LNCAP (cell line): ENCODE measurements at regions not wholly inside any gene's neighbourhood (a gene's known extent, or its start where the extent isn't known, plus 50 kb on each side); places are given as distances from the start of the nearest gene placed in this dataset.

Experiments
- TF ChIP-seq, protein P1 (sequence below): fragments of 450-650 bp; IDR thresholded peaks from 2 replicates; pipeline ENCODE4 v1.5.1; 2017; ENCODE audit warnings: mild to moderate bottlenecking

DNA sequence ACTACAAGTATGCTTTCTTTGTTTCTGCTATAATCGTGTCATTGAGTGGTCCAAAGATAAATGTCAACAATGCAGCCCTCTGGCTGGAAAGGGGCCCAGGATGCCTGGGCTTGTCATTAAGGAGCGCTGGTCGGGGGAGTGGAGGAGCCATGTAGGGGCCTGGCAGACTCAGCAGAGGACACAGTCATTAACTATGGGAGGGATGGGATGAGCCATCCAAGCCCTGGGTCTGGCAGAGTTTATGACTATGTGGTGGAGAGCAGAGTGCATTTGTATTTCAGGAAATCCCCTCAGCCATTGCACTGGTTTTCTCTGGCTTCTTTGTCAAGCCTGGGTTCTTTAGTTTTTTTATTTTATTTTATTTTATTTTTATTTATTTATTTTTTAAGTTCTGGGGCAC lies 243.1 kb downstream of the C12orf75 start:
- TF ChIP-seq, protein P1, sequence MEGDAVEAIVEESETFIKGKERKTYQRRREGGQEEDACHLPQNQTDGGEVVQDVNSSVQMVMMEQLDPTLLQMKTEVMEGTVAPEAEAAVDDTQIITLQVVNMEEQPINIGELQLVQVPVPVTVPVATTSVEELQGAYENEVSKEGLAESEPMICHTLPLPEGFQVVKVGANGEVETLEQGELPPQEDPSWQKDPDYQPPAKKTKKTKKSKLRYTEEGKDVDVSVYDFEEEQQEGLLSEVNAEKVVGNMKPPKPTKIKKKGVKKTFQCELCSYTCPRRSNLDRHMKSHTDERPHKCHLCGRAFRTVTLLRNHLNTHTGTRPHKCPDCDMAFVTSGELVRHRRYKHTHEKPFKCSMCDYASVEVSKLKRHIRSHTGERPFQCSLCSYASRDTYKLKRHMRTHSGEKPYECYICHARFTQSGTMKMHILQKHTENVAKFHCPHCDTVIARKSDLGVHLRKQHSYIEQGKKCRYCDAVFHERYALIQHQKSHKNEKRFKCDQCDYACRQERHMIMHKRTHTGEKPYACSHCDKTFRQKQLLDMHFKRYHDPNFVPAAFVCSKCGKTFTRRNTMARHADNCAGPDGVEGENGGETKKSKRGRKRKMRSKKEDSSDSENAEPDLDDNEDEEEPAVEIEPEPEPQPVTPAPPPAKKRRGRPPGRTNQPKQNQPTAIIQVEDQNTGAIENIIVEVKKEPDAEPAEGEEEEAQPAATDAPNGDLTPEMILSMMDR: no peak

DNA sequence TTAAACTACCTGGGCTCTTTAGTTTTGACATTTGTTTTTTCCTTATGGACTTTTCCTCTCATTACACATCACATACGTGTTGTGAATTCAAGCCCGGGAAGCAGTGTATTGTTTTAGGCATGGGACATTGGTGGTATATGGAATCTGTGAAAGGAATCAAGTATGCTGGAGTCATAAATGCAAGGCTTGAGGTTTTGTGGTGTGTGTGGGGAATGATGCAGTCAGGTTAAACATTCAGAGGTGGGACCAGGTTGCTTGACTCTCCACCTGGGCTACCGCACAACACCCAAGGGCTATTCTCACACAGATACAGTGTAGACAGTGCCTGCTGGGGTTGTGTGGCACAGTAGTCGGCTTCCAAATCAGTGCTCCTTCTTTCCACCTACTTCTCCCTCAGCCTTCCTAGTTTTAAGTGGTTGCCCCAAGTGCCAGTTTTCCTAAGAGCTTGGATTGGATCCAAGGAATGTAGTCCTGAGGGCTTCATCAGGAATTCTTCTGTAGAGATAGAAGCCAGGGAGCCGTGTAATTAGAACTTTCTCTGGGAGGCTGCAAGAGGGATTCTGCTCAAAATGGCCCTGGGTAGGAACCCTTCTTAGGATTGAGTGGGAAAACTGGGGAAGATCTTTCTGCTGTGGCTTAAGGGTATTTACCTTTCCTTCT lies 243.7 kb downstream of the C12orf75 start:
- TF ChIP-seq, protein P1: no peak

GRCh38 chr12:105575235-105575634 lies 244.7 kb downstream of the C12orf75 start:
- TF ChIP-seq, protein P1: no peak

DNA sequence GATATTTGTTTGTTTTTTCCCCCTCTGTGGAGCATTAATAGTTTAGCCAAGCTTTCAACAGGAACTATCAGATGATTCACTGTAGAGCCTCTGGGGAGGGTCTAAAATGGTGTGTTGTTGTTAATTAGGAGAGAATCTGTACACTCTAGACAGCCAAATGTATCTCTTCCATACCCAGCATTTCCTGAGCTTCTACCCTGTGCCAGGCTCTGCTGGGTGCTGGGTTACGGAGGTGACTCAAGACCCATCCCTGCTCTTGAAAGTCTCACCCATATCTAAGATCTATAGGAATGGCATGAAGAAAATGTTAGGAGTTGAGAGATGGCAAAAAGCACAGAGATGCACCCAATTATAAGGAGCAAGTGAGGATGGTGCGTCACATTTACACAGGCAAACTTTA lies 245.8 kb downstream of the C12orf75 start:
- TF ChIP-seq, protein P1: no peak

DNA sequence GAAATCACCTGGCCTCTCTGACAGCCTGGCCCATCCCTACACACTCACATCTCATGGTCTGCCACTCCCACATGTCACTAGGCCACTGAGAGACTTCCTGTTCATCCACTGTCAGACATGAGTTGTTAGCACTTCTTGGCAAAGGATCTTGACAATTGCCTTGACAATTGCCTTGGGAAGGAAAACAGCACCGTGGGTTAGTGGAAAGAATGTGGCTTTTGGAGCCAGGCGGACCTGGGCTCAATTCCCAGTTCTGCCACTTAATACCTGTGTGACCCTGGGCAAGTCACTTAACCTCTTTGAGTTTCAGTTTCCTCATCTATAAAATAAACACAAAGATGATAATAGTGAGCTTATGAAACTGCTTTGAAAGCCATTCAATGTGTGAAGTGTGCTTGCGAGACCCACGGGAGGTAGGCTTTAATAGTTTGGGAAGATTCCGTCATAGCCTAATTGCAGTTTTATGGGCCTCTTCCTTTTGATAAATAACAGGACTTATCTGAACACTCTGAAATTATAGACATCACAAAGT lies 250.4 kb downstream of the C12orf75 start:
- TF ChIP-seq, protein P1: no peak

GRCh38 chr12:105581420-105581819 lies 250.9 kb downstream of the C12orf75 start:
- TF ChIP-seq, protein P1: no peak

- TF ChIP-seq, protein P1: no peak
Measured at GRCh38 chr12:105585107-105585506, 254.6 kb downstream of the C12orf75 start.
